Neural cell (in vitro differentiated cells): ENCODE measurements at regions not wholly inside any gene's neighbourhood (a gene's known extent, or its start where the extent isn't known, plus 50 kb on each side); places are given as distances from the start of the nearest gene placed in this dataset.

Experiments
- CTCF ChIP-seq: fragments of 450-650 bp; IDR thresholded peaks from 2 replicates; pipeline ENCODE4 v1.5.1; 2014; ENCODE audit warnings: antibody characterized with exemption, mild to moderate bottlenecking, moderate library complexity; ENCODE audit not compliant: poor library complexity, severe bottlenecking
- EZH2 ChIP-seq: fragments of 200-600, 300-800 bp; shearing (Covaris generic), sonication (generic); IDR thresholded peaks from 2 replicates; pipeline ENCODE4 v1.6.1; 2014; ENCODE audit warnings: antibody characterized with exemption, low read length, borderline replicate concordance, mild to moderate bottlenecking; ENCODE audit not compliant: insufficient read depth, poor library complexity, severe bottlenecking
- POLR2AphosphoS5 ChIP-seq: IDR thresholded peaks from 2 replicates; pipeline ENCODE4 v1.6.1; 2012

DNA sequence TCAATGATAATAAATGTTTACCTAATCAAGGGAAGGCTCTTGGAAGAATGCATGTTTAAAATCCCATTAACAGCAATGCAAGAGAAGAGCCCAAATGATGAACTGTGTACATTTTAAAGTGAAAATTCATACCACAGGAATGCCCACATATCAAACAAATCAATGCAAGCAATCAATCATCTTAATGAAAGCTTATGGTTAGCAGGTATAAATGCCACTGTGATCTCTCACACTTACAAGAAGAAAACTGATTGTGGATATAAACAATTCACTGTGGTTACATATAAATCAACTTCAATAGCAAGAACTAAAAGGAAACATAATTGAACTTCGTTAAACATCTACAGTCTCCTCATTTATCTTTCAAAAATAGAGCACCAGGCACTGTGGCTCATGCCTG is 161.0 kb upstream of the RORB start:
- TF ChIP-seq CTCF (no peak), POLR2AphosphoS5 (no peak), EZH2 (no peak)
